HUES48 (cell line): ENCODE measurements at regions not wholly inside any gene's neighbourhood (a gene's known extent, or its start where the extent isn't known, plus 50 kb on each side); places are given as distances from the start of the nearest gene placed in this dataset.

Experiments used
- H3K27ac ChIP-seq: one replicate; pipeline ENCODE4 v1.7.0; 2013; ENCODE audit warnings: low read depth, low read length, inconsistent platforms
- H3K27me3 ChIP-seq: 2 replicates; pipeline ENCODE4 v1.6.1; 2013; ENCODE audit warnings: mild to moderate bottlenecking, low read length; ENCODE audit not compliant: control insufficient read depth, insufficient read depth
- H3K36me3 ChIP-seq: 2 replicates; pipeline ENCODE4 v1.6.1; 2013; ENCODE audit warnings: low read length; ENCODE audit not compliant: control insufficient read depth, insufficient read depth
- H3K4me1 ChIP-seq: 2 replicates; pipeline ENCODE4 v1.6.1; 2013; ENCODE audit warnings: mild to moderate bottlenecking, low read length; ENCODE audit not compliant: control insufficient read depth, insufficient read depth
- H3K4me3 ChIP-seq: 2 replicates; pipeline ENCODE4 v1.5.1; 2013; ENCODE audit warnings: mild to moderate bottlenecking, low read depth, low read length
- H3K9ac ChIP-seq: 2 replicates; pipeline ENCODE4 v1.6.1; 2013; ENCODE audit warnings: mild to moderate bottlenecking, low read depth, low read length, moderate library complexity
- H3K9me3 ChIP-seq: 2 replicates; pipeline ENCODE4 v1.6.1; 2013; ENCODE audit warnings: low read length; ENCODE audit not compliant: control insufficient read depth, insufficient read depth

DNA sequence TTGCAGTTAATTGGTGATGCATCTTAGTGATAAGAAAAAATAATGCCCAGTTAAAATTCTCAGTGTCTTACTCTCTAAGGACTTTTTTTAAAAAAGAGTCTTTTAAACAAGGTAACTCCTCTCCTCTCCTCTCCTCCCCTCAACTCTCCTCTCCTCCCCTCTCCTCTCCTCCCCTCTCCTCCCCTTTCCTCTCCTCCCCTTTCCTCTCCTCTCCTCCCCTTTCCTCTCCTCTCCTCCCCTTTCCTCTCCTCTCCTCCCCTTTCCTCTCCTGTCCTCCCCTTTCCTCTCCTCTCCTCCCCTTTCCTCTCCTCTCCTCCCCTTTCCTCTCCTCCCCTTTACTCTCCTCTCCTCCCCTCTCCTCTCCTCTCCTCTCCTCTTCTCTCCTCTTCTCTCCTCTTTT lies 675.9 kb upstream of the RBFOX1 start:
- Histone ChIP-seq H3K4me3 (no peak overlapping the region), H3K9me3 (no peaks in the 10 kb centered on the region), H3K27me3 (no peaks in the 10 kb centered on the region), H3K4me1 (peaks cover 1% of the 10 kb centered on the region; the same call in 1 of the 2 replicates), H3K27ac (no peak overlapping the region), H3K9ac (no peak overlapping the region), H3K36me3 (no peaks in the 10 kb centered on the region)

DNA sequence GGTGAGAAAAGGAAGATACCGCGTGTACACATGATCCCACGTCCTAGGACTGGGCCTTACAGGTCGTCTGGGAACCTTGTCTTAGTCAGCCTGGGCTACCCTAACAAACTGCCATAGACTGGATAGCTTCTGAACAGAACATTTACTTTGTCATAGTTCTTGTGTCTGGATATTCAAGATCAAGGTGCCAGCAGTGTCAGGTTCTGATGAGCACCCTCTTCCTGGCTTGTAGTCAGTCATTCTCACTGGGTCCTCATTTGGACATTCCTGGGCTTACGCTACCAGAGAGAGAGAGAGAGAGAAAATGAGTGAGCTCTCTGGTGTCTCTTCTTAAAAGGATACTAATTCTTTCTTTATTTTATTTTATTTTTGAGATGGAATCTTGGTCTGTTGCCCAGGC lies 685.8 kb upstream of the RBFOX1 start:
- peaks cover 17% of the 10 kb centered on the region for H3K4me1 ChIP-seq
- H3K9ac ChIP-seq, result no peak overlapping the region
- H3K27ac ChIP-seq, result no peak overlapping the region
- no peaks in the 10 kb centered on the region for H3K9me3 ChIP-seq
- H3K4me3 ChIP-seq, result no peak overlapping the region
- H3K27me3 ChIP-seq, result no peaks in the 10 kb centered on the region
- no peaks in the 10 kb centered on the region for H3K36me3 ChIP-seq

- Histone ChIP-seq H3K27me3 (no peaks in the 10 kb centered on the region), H3K9me3 (no peaks in the 10 kb centered on the region), H3K9ac (no peak overlapping the region), H3K36me3 (no peaks in the 10 kb centered on the region), H3K4me1 (peaks cover 25% of the 10 kb centered on the region), H3K4me3 (no peak overlapping the region), H3K27ac (no peak overlapping the region)
Observed at GRCh38 chr16:6645768-6646568, 686.7 kb upstream of the RBFOX1 start.

DNA sequence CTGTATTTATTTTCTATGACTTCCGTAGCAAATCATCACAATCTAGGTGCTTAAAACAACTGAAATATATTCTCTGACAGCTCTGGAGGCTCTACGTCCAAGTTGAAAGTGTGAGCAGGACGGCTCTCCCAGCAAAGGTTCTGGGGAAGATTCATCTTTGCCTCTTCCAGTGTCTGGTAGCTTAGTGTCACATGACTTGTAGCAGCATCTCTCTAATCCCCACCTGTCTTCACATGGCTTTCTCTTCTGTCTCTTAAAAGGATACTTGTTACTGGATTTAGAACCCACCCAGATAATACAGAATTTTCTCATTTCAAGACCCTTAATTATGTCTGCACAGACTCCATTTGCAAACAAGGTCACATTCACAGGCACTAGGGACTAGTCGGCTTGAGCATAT lies 687.7 kb upstream of the RBFOX1 start:
- Histone ChIP-seq H3K9me3 (no peaks in the 10 kb centered on the region), H3K27ac (no peak overlapping the region), H3K4me3 (no peak overlapping the region), H3K4me1 (peaks cover 27% of the 10 kb centered on the region), H3K36me3 (no peaks in the 10 kb centered on the region), H3K27me3 (no peaks in the 10 kb centered on the region), H3K9ac (no peak overlapping the region)

DNA sequence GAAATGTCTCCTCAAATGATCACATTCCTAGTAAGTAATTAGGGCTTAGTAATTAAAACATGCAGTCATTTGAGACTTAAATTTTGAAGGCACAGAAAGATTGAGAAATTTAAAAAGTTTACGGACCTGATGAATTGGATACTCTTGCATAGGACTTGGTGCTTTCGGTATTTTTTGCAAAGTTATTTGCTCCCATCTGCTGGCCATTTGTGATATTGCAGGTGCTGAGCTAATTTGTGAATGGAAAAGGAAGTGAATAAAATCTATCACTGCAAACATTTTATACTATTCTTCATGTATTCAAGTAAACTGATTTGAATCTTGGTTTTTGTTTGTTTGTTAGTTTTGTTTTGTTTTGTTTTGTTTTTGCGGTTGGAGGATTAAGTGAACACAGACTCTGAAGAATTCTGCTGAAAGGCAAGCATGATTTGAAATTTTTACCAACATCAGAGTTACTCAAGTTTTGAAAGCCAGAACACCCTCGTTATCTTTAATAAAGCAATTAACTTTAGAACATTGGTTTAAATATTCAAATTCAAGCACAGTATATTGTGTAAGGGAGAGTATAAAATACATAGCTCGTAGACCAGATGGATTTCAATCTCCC lies 689.5 kb upstream of the RBFOX1 start:
- Histone ChIP-seq H3K36me3 (no peaks in the 10 kb centered on the region), H3K27ac (no peak overlapping the region), H3K27me3 (no peaks in the 10 kb centered on the region), H3K4me3 (peak overlapping the region; percentile 44), H3K9ac (no peak overlapping the region), H3K4me1 (peaks cover 27% of the 10 kb centered on the region), H3K9me3 (no peaks in the 10 kb centered on the region)

- peaks cover 27% of the 10 kb centered on the region for H3K4me1 ChIP-seq
- no peaks in the 10 kb centered on the region for H3K36me3 ChIP-seq
- no peak overlapping the region for H3K9ac ChIP-seq
- no peaks in the 10 kb centered on the region for H3K27me3 ChIP-seq
- peak overlapping the region; percentile 44 for H3K4me3 ChIP-seq
- H3K27ac ChIP-seq, result peak overlapping the region; percentile 54
- H3K9me3 ChIP-seq, result no peaks in the 10 kb centered on the region
Observed at GRCh38 chr16:6642271-6642670, 690.4 kb upstream of the RBFOX1 start.

DNA sequence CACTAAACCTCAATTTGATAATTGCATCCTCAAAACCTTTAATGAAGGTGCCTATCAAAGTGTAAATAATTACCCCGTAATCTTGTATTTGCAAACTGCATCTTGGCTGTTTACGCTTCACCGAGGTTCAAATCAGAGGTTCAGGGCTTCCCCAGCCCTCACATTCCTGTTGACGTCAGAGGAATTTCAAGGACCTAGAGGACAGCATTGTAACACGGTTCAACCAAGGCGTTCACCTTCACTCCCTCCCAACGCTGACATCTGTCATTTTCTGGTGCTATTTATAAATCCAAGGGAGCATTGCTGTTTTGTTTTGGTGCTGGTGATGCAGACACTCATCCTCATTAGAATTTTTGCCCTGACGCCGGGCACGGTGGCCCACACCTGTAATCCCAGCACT lies 691.6 kb upstream of the RBFOX1 start:
- no peak overlapping the region for H3K4me3 ChIP-seq
- peaks cover 27% of the 10 kb centered on the region for H3K4me1 ChIP-seq
- H3K27ac ChIP-seq, result no peak overlapping the region
- no peaks in the 10 kb centered on the region for H3K9me3 ChIP-seq
- no peaks in the 10 kb centered on the region for H3K27me3 ChIP-seq
- no peaks in the 10 kb centered on the region for H3K36me3 ChIP-seq
- H3K9ac ChIP-seq, result no peak overlapping the region

DNA sequence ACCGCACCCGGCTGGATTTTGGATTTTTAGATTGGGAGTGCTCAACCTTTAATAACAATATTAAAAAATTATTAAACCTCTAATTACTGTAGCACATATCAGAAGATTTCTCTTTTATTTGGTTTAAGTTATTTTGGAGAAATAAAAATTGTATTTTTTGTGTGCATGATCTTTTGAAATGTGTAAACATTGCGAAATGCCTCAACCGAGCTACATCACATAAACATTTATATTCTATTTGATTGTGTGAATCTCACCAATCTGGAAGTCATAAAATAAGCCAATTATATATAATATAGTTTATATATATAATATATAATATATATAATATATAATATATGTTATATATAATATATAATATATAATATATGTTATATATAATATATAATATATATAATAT lies 696.2 kb upstream of the RBFOX1 start:
- Histone ChIP-seq H3K9me3 (no peaks in the 10 kb centered on the region), H3K27me3 (no peaks in the 10 kb centered on the region), H3K27ac (no peak overlapping the region), H3K36me3 (no peaks in the 10 kb centered on the region), H3K4me1 (peaks cover 6% of the 10 kb centered on the region; the same call in 1 of the 2 replicates), H3K4me3 (no peak overlapping the region), H3K9ac (no peak overlapping the region)

DNA sequence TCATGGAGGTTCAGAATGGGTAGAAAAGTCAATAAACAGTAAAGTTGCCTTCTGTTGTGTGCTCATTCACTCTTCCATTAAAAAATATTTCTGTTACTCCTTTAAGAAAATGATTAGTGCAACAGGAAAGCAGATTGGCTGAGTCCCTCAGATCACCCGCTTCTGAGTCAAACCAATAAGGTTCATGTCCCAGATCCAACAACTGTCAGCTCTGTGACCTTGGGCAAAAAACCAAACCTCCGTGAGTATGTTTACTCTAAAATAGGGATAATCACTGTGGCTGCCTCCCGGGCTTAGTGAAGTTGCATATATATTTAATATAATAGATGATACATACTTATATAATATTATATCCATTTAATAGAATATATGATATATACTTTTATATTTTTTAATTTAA lies 698.5 kb upstream of the RBFOX1 start:
- Histone ChIP-seq H3K36me3 (no peaks in the 10 kb centered on the region), H3K27ac (no peak overlapping the region), H3K4me3 (no peak overlapping the region), H3K27me3 (no peaks in the 10 kb centered on the region), H3K4me1 (no peaks in the 10 kb centered on the region), H3K9ac (no peak overlapping the region), H3K9me3 (no peaks in the 10 kb centered on the region)

GRCh38 chr16:6633456-6633855 lies 699.2 kb upstream of the RBFOX1 start:
- Histone ChIP-seq H3K4me3 (no peak overlapping the region), H3K9me3 (no peaks in the 10 kb centered on the region), H3K27ac (no peak overlapping the region), H3K9ac (no peak overlapping the region), H3K27me3 (no peaks in the 10 kb centered on the region), H3K36me3 (no peaks in the 10 kb centered on the region), H3K4me1 (no peaks in the 10 kb centered on the region)

DNA sequence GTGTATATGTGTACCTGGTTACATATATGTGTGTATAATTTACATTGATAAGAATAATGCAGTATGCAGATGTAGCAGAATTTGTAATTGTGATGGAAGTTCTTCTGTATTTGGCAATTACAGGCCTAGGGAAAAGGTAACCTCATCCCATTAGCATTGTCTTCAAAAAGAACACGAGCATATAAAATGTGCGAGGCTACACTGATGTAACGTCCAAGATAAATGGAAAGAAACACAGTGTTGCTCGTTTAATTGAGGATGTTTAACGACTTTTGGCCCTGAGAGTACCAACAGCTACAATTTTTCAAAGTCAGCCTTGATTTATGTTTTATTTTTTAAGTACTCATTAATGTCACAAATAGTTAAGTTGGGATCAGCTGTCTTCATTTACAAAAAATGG lies 703.5 kb upstream of the RBFOX1 start:
- Histone ChIP-seq H3K9me3 (no peaks in the 10 kb centered on the region), H3K4me3 (no peak overlapping the region), H3K27me3 (no peaks in the 10 kb centered on the region), H3K27ac (no peak overlapping the region), H3K36me3 (no peaks in the 10 kb centered on the region), H3K4me1 (no peaks in the 10 kb centered on the region), H3K9ac (no peak overlapping the region)
